ENCODE measurements at regions not wholly inside any gene's neighbourhood (a gene's known extent, or its start where the extent isn't known, plus 50 kb on each side); places are given as distances from the start of the nearest gene placed in this dataset.
A peak's percentile ranks its signal among the peaks of the same experiment; 100 is the strongest.

DNA sequence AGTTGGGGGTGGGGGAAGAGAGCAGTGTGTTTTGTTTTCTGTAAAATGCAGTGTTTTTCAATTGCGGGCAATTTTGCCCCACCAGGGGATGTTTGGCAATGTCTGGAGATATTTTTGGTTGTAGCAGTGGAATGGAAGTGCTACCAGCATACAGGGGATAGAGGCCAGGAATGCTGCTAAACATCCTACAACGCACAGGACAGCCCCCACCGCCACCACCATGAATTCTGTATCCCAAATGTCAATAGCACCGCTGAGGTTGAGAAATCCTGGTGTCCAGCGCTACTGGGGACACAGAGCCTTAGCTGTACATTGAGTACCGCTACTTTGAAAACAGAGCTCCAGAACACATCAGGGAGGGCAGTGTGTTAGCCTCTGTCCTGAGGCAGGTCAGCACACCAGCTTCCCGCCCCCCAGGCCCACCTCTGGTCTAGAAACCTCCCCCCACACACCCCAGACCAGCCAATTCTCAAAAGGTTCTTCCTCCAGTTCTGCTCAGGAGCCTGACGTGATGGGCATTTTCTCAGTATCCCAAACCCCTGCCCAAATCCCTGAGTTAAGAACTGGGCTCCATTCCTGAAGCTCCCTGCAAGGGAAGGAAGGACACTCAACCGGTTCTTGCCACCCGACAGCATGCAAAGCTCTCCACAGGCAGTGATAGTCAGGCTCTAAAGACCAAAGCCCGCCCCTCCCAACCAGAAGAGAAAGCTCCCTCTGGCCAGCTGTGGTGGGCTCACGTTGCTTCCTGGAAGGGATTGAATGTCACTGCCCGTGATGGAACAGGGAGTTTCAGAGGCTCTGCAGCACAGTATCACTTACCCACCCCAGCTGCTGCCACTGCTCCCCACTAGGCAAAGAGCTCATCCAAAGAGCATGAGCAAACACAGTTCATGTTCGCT lies 321.5 kb upstream of the JARID2 start:
- intact Hi-C loops (cut with DNase I) = no loop called here
- ATAC-seq (no peak), DNase-seq (no peak)

DNA sequence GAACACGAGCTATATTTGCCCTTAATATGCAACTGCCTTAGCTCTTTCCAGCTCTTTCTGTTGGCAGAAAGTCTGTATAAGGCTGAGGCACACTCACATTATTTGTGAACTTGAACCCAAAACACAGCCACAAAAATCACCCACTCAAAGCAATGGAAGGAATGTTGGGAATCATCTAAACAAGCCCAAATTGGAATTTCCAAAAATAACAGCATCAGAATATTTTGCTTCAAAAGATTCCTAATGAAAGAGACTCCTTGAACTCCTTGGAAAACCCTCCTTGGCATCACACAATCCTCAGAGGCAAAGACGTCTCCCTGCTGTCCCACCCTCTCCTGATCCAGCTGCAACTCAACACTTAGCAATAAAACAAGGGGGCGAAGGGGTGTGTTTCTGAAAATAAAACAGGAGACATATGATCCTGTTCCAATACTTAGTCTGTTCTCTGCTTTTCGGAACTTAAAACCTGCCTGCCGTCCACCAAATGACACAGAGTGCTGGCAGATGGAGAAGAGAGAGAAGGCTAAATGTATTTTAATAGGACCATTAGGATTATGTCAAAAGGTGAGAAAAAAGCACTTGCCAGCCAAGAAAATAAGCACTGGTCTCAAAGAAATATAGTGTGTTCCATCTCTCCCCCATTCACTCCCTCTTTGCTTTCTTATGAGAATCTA lies 320.7 kb upstream of the JARID2 start:
- DNase-seq (no peak), ATAC-seq (no peak)
- intact Hi-C loops (cut with DNase I) = no loop called here

DNA sequence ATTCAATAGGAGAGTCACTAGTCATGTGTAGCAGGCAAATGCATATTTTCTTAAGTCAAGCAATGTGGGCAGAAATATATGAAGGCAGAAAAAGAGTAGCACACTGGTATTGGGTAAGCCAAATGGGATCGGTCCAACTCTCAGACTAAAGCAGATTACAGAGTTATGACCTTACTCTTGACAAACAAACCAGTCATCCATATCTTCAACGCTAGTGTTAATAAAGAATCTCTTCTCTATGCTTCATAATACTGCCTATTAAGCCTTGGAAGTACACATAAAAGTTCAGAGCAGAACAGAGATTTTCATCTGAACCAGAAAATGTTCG lies 320.2 kb upstream of the JARID2 start:
- intact Hi-C loops (cut with DNase I) = no loop called here
- ATAC-seq (no peak), DNase-seq (no peak)

DNA sequence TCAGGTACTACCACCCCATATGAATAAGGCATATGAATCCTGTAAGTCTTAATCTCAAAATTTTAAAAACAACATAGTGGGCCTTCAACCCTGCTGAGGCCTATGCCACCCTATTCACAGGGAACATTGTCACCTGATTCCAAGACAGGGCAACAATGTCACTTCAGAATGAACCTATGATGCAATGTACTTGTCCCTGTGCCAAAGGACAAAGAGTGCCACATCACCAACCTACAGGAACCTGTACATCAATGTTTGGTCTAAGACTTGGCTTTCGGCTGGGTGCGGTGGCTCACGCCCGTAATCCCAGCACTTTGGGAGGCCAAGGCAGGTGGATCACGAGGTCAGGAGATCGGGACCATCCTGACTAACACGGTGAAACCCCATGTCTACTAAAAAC lies 318.5 kb upstream of the JARID2 start:
- intact Hi-C loops (cut with DNase I) = no loop called here
- ATAC-seq (no peak), DNase-seq (no peak)

DNA sequence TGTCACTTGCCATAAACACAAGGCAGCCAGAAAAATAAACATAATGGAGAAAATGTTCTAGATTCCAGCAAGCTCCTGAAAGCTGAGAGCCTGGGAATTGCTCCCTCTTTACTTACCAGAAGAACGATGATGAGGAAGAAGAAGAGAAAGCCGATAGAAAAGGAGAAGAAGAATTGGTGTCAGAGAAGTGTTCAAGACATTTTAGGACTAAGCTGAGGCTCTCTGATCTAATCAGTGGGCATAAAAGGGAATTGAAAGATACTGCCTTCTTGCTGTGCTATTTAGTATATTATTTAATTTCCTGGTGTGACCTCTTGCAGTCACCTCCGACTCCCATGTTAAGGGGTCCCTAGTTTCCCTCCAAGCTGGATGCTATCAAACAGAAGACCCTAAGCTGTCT lies 316.6 kb upstream of the JARID2 start:
- intact Hi-C loops (cut with DNase I) = no loop called here
- ATAC-seq = no peak
- no peak for DNase-seq

DNA sequence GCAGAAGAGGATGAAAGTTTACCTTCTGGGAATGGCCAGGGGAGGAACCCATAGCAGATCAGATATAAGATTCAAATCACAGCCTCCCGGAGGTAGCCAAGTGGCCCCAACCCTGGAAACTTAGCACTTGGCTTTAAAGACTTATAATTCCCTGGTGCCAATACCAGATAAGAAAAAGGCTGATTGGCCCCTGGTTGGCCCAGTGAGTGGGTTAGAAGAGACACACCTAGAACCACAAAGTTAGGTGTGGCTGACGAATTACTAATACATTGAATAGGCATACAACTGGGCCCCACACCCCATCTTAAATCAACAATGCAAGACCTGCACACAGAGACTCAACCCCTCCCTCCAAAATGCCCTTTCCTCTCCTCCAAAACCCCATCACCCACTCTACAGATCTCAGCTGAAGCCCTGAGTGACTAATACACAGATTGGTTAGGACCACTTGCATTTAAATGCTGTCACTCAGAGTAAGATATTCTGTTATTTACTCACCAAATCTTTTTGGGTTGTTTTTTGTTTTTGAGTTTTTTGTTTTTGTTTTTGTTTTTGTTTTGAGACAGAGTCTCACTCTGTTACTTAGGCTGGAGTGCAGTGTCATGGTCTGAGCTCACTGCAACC lies 315.4 kb upstream of the JARID2 start:
- intact Hi-C loops (cut with DNase I) = no loop called here
- no peak for DNase-seq
- no peak for ATAC-seq

DNA sequence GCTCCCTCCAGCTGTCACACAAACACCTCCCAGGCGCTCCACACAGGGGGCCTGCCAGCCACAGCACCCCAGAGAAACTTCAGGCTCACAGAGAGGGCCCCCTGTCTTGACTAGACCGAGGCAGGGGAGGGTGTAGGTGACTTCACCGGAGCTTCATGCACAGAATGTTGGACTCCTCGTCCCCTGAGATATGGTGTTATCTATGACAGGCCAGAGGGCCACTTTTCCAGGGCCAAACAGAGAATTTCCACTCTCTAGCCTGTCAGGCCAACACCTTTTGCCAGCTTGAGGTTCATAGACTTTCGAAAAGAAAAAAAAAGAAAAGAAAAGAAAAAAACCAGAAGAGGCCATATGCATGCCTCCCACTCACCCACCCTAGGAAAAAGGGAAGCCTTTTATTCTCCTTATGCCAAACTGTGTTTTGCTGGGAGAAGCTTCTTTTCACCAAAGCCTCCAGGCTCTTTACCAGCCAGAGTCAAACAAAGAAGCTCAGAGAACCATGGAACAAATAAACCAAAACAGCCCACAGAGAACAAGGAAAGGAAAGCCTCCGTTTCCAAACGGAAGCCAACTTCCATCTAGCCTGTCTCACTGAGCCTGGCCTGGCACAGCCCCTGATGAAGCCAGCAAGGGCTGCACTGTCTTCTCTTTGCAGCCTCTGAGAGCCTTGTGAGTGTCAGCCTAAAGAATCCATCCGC lies 313.2 kb upstream of the JARID2 start:
- ATAC-seq (peak in 1 of 2 donors; percentile 41), DNase-seq (no peak)
- intact Hi-C loops (cut with DNase I) = no loop called here

DNA sequence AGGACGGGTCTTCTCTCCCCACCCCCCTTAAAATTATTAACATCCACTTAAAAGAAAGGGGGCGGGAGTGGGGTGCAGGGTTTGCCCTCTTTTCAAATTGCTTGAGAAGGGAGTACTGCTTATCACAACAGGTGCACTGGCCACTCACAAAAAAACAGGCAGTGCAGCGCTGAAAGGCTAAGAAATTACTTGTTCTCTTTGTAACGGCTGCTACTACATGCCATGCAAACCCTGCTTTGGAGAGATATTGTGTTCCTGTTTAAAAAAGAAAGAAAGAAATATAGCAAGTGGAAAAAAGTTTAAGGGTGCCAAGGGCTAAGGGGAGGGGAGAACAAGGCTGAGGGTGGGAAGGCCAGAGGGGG lies 312.7 kb upstream of the JARID2 start:
- ATAC-seq (no peak), DNase-seq (no peak)
- intact Hi-C loops (cut with DNase I) = no loop called here

DNA sequence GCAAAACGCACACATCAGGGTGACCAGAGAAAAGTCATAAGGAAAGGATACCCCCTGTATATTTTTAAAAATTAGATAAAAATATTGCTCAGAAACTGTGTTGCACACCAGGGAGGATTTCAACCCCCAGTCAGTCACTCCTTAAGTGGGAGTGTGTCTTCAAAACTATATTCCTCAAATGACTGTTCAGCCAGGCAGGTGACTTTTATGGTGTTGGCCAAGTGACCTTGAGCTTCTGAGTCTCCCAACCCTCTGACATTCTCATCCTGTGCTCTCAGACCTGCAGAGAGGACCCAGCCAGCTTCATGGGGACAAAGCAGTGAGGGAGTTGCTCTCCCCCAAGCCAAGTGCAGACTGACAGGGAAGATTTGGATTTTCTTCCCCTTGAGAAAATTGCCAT lies 311.9 kb upstream of the JARID2 start:
- intact Hi-C loops (cut with DNase I) = no loop called here
- no peak for DNase-seq
- ATAC-seq = no peak

DNA sequence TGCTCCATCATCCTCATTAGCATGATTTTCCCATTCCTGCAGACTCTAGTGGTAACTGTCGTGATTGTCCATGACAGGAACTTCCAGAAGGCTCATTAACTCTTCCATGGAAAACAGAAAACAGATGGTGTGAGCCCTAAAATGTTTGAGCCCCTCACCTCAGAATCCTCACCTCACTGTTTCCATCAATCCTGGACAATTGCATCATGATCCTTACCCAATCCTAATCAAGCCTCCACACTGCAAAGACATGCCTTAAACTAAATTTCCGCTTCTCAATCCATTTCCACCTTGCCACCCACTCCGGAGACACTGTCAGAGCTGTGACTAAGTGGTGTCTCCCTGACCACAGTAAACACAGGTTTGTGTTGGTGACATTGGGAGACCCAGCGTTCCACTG lies 311.0 kb upstream of the JARID2 start:
- no peak for DNase-seq
- intact Hi-C loops (cut with DNase I) = no loop called here
- ATAC-seq = no peak

DNA sequence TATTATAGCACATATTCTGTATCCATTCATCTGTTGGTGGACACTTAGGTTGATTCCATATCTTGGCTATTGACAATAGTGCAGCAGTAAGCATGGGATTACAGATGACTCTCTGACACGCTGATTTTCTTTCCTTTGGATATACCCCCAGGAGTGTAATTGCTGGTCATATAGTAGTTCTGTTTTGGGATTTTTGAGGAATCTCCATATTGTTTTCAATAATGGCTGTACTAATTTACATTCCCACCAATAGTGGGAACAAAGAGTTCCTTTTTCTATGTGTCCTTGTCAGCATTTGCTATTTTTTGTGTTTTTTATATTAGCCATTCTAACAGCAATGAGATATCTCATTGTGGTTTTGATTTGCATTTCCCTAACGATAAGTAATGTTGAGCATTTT lies 309.0 kb upstream of the JARID2 start:
- no peak for DNase-seq
- no peak for ATAC-seq
- intact Hi-C loops (cut with DNase I) = no loop called here

DNA sequence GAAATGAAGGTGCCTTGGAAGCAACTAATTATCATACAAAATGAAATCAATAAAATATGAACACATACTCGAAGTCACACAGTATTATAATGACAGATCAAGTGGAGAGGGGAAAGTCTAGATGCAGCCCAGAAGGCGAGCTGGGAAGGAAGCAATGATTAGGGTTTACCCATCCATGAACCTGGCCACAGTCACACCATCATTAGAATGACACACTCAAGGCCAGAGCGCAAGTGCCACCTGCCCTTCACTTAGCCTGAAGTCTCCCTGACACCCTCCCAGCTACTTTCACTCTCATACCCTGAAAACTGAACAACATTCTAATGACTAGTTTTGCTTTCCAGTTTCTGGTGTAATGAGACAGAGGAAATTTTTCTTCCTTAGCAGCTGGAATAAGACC lies 302.8 kb upstream of the JARID2 start:
- intact Hi-C loops (cut with DNase I) = no loop called here
- ATAC-seq (no peak), DNase-seq (no peak)

DNA sequence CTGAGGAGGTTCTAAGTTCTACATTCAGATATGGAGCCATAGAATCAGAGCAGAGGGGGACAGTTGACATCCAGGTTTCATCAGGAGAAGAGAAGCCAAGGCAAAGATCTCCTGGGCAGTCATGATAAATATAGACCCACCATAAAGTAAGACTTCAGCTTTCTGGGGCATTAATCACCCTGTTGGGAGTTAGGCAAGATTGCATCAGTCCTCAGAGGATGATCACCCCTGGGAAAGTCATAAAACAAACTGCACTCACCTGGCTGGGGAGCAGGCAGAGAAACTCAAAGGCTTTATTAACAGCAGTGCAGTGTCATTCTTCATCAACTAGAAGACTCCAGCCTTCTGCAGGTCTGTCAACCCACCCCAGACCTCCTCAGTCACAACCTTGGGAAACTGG lies 301.3 kb upstream of the JARID2 start:
- DNase-seq (no peak), ATAC-seq (no peak)
- intact Hi-C loops (cut with DNase I) = no loop called here

DNA sequence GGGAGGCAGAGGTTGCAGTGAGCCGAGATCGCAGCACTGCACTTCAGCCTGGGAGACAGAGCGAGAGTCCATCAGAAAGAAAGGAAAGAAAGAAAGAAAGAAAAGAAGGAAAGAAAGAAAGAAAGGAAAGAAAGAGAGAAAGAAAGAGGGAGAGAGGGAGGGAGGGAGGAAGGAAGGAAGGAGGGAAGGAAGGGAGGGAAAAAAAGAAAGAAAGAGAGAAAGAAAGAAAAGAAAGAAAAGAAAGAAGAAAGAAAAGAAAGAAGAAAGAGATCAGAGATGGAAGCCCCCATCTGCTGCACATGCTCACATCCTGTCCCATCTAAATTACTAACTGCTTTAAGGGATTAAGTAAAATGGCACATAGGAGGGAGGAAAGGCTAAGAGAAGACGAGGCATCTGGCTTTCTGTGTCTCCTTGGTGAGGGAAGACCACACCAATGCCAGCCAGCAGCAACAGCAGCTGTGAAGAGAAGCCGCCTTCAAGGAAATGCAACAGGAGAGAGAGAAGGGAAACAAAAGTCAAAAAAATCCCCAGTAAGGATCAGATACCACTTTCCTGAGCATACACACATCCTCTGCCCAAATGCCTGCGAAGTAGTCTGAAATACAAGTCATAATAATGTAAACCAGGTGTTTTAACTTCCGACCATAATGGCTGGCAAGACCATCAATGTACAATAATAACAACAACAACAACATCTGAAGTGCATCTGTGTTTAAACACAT lies 300.2 kb upstream of the JARID2 start:
- ATAC-seq = no peak
- no peak for DNase-seq
- intact Hi-C loops (cut with DNase I) = no loop called here

DNA sequence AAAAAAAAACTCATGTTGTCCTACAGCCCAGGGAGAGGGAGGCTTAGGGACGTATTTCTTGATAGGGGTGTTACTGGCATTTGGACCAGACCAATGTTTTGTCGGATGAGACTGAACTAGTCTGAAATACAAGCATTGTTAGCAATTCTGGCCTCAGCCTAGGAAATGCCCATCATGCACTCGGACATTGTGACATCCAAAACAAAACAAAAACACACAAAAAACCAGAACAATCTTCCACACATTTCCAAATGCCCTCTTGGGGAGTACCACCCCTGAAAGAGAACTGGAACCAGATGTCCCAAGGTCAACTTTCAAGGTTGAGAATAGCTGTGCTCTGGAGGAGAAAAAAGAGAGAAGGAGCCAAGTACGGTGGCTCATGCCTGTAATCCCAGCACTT lies 299.1 kb upstream of the JARID2 start:
- no peak for ATAC-seq
- intact Hi-C loops (cut with DNase I) = no loop called here
- DNase-seq = no peak

DNA sequence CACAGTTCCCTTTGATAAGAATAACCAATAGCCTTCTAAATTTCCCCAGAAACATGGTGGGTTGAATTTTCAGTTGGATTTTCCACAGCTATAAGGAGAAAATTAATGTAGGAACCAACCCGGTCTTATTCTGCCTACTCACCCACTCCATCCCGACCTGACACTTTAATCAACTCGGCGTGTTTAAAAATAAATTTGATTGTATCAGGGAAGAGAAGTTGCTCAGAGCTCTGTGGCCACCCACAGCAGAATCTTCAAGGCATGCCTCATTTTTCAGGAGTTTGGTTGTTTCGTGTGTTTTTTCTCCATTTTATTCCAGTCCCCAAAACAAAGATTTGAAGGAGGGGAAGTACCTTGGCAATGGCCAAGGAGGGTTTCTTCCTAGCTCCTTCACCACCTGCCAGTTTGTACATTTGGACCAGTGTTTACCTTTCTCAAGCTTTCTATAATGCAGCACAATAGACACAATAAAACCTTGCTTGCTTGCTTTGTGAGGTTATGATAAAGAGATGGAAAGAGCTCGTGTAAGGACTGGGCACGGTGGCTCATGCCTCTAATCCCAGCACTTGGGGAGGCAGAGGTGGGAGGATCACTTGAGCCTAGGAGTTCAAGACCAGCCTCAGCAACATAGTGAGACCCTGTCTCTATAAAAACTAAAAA lies 297.2 kb upstream of the JARID2 start:
- intact Hi-C loops (cut with DNase I) = no loop called here
- ATAC-seq (no peak), DNase-seq (no peak)

DNA sequence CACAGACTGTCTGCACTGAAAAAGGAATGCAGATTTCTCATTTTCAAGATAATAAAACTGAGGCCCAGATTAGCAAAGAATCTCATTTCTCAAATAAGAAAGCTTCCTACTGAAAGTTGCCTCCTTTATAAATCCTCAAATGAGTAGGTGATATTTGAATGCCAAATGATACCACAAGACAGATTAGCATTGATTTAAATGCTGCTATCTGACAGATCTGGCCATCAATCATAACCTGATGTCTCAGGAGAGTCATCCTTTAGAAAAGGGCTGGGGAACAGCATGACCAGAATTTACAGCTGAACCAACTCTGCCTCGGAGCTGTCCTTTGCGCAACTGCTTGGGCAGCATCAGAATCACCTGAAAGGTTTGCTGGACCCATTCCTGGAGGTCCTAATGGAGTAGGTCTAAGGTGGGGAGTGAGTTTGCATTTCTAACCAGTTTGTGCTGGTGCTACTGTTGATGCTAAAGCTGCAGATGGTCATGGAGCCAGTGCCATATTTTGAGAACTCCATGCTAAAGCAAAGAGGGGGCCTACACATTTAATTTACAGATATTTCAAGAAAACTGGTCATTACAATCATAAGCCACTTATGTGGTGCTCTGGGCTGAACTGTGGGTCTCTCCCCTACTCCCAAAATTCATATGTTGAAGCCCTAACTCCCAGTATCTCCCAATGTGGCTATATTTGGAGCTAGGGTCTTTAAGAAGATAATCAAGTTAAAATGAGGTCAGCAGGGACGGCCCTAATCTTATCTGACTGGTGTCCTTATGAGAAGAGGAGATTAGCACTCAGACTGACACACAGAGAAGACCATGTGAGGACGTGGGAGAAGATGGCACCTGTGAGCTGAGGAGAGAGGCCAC lies 295.5 kb upstream of the JARID2 start:
- intact Hi-C loops (cut with DNase I) = no loop called here
- ATAC-seq = no peak

DNA sequence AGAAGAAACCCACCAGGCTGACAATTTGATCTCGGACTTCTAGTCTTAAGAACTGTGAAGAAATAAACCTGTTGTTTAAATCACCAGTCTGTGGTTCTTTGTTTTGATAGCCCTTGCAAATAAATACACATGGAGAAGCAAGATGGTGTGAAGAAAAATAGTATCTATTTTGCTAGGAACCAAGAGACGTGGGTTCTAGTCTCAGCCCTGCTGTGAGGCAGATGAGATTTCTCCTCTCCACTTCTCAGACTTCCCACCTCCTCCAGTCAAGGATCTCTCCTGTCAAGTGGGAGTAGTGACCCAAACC lies 294.9 kb upstream of the JARID2 start:
- ATAC-seq = no peak
- intact Hi-C loops (cut with DNase I) = no loop called here
- no peak for DNase-seq

More for the DNA sequence above, 295.5 kb upstream of the JARID2 start:
- no peak for DNase-seq
